B cell (primary cell): ENCODE measurements at regions not wholly inside any gene's neighbourhood (a gene's known extent, or its start where the extent isn't known, plus 50 kb on each side); places are given as distances from the start of the nearest gene placed in this dataset.

Experiments used
- ATAC-seq: fragments of 200-7000 bp; cut with Tn5 transposase; one replicate; pipeline ENCODE4 v1.10.0; 2021; ENCODE audit warnings: low read depth, mild to moderate bottlenecking, moderate number of reproducible peaks, moderate library complexity
- CTCF ChIA-PET: fragments of 350-600 bp; sonication (Branson Sonifier 250); formaldehyde crosslinking; loops from one replicate; lab custom pipeline; 2021; ENCODE audit warnings: antibody characterized with exemption, inconsistent platforms; lab: Charles Lee
- POLR2A ChIA-PET: fragments of 350-600 bp; sonication (Branson Sonifier 250); formaldehyde crosslinking; loops from one replicate; lab custom pipeline; 2021; ENCODE audit warnings: antibody characterized with exemption; lab: Charles Lee
- DNase-seq: peaks from one replicate; pipeline ENCODE4 v3.0.0; 2013
- H2AFZ ChIP-seq: 2 replicates; pipeline ENCODE4 v1.6.1; 2012; ENCODE audit warnings: mild to moderate bottlenecking, low read depth, low read length; ENCODE audit not compliant: insufficient read depth, poor library complexity, severe bottlenecking
- H3K27ac ChIP-seq, 2 donors: 1 replicate in 1 of 2; 2 replicates in 1 of 2; pipeline ENCODE4 v1.5.1; 2012 to 2013; ENCODE audit warnings: low read length in 2 of 2, mild to moderate bottlenecking in 2 of 2, moderate library complexity in 1 of 2
- H3K27me3 ChIP-seq, 4 experiments: fragments of 200-600 bp in 1 of 4; sonication (generic) in 1 of 4; replicated peaks in 1 of 4; 1 replicate in 2 of 4; 2 replicates in 2 of 4; pipeline versions ENCODE4 v1.6.1 to v1.7.0; 2013 to 2016; ENCODE audit warnings: low read length in 3 of 4, mild to moderate bottlenecking in 2 of 4, mixed read lengths in 1 of 4, moderate library complexity in 1 of 4; ENCODE audit not compliant: insufficient read depth in 4 of 4, control insufficient read depth in 3 of 4; ENCODE audit errors: control extremely low read depth in 1 of 4
- H3K36me3 ChIP-seq, 2 experiments: replicated peaks in 1 of 2; 1 replicate in 1 of 2; 2 replicates in 1 of 2; pipeline versions ENCODE4 v1.6.1 to v1.7.1; 2013; ENCODE audit warnings: low read length in 1 of 2; ENCODE audit not compliant: insufficient read depth in 2 of 2, control insufficient read depth in 1 of 2; ENCODE audit errors: control extremely low read depth in 1 of 2, extremely low read depth in 1 of 2
- H3K4me1 ChIP-seq, 2 donors: fragments of 200-600 bp in 1 of 2; sonication (generic) in 1 of 2; 1 replicate in 1 of 2; 2 replicates in 1 of 2; pipeline versions ENCODE4 v1.5.1 to v1.6.1; 2013 to 2017; ENCODE audit warnings: low read length in 2 of 2; ENCODE audit not compliant: control insufficient read depth in 2 of 2, insufficient read depth in 2 of 2
- H3K4me2 ChIP-seq: replicated peaks from 2 replicates; pipeline ENCODE3; 2012; ENCODE audit warnings: mild to moderate bottlenecking, low read depth, low read length; ENCODE audit not compliant: poor library complexity, severe bottlenecking
- H3K4me3 ChIP-seq, 5 experiments: fragments of 200-600 bp in 1 of 5; sonication (generic) in 1 of 5; 1 replicate in 3 of 5; 2 replicates in 2 of 5; pipeline versions ENCODE4 v1.5.1 to v1.7.0; 2011 to 2016; ENCODE audit warnings: low read length in 4 of 5, mild to moderate bottlenecking in 4 of 5, low read depth in 2 of 5, control low read depth in 1 of 5, moderate library complexity in 1 of 5; ENCODE audit not compliant: insufficient read depth in 1 of 5; ENCODE audit errors: control extremely low read depth in 1 of 5, extremely low read depth in 1 of 5
- H3K79me2 ChIP-seq: fragments of 200-600 bp; sonication (generic); one replicate; pipeline ENCODE4 v1.6.0; 2016; ENCODE audit warnings: low read length; ENCODE audit not compliant: control insufficient read depth, insufficient read depth
- H3K9ac ChIP-seq: fragments of 200-600 bp; sonication (generic); 2 replicates; pipeline ENCODE4 v1.6.1; 2017; ENCODE audit warnings: mild to moderate bottlenecking, low read length, moderate library complexity
- H3K9me3 ChIP-seq, 3 donors: one replicate each; pipeline versions ENCODE4 v1.6.1 to v1.7.1; 2013; ENCODE audit warnings: low read length in 2 of 3; ENCODE audit not compliant: control insufficient read depth in 2 of 3, insufficient read depth in 1 of 3; ENCODE audit errors: control extremely low read depth in 1 of 3
- H4K20me1 ChIP-seq: 2 replicates; pipeline ENCODE4 v1.6.0; 2012; ENCODE audit warnings: mild to moderate bottlenecking, low read length; ENCODE audit not compliant: insufficient read depth, control insufficient read depth, poor library complexity, severe bottlenecking
- H3K27ac Mint-ChIP-seq: one replicate; pipeline ENCODE4 v1.8.0; 2021; ENCODE audit warnings: mixed read lengths
- H3K27me3 Mint-ChIP-seq: one replicate; pipeline ENCODE4 v1.8.0; 2021; ENCODE audit warnings: mixed read lengths
- H3K4me1 Mint-ChIP-seq: one replicate; pipeline ENCODE4 v1.8.0; 2021; ENCODE audit warnings: mixed read lengths
- H3K4me3 Mint-ChIP-seq: one replicate; pipeline ENCODE4 v1.8.0; 2021; ENCODE audit warnings: mixed read lengths
- H3K9me3 Mint-ChIP-seq: one replicate; pipeline ENCODE4 v1.8.0; 2022; ENCODE audit warnings: mixed read lengths; ENCODE audit not compliant: insufficient read depth
- EZH2 ChIP-seq: IDR thresholded peaks from 2 replicates; pipeline ENCODE4 v1.6.1; 2012; ENCODE audit warnings: borderline replicate concordance, low read depth, mild to moderate bottlenecking, moderate library complexity, low read length; ENCODE audit not compliant: insufficient read depth, poor library complexity, severe bottlenecking
- WGBS: methylation state at CpG from one replicate; pipeline ENCODE4 v1.1.5; 2013; ENCODE audit warnings: missing lambda C conversion rate; ENCODE audit not compliant: insufficient coverage; 5-methylcytosine and 5-hydroxymethylcytosine counted together
- intact Hi-C: fragments of 100-400 bp; cut with micrococcal nuclease; formaldehyde crosslinking; loops from one replicate; pipeline ENCODE4 v1.10.0; 2022
- TF ChIP-seq, protein P1 (sequence below): fragments of 200-600 bp; IDR thresholded peaks from one replicate; pipeline ENCODE4 v1.8.0; 2022; ENCODE audit warnings: antibody characterized with exemption, mild to moderate bottlenecking

DNA sequence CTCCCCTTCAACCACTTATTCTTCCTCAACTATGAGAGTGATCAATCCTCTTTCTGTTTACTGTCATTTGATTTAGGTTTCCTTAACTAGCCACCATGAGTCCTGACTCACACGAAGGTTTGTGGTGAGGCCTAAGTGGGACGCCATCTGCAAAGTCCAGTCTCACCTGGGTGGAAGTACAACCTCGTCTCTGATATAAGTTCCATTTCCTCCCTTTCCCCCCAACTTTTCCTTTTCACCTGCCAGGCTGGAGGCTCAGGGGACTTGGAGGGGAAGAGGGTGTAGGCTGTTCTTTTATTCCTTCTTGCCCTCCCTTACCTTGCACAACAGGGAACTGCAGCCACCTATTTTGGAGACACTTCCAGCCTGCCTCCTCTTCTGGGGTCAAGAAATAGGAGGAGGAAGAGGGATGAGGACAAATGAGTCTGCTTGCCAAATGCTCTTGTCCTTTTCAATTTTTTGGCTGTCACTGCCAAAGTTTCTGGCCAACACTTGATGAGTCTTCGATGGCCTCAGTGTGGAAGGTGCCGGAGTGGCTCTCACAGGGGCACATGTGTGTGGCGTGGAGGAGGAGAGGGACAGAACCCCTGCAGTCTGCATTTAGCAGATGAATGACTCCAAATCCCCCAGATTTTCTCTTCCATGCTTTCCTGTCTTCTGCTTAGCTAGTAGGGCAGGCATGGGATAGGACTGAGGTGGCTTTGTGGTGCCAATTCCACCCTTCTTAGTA lies 249.6 kb downstream of the NSG2 start:
- Histone ChIP-seq H3K4me2 (no peak overlapping the region), H3K27me3 (no peaks in the 10 kb centered on the region), H3K4me3 (no peak overlapping the region), H4K20me1 (no peaks in the 10 kb centered on the region), H3K4me1 (no peaks in the 10 kb centered on the region), H3K9ac (no peak overlapping the region), H3K36me3 (no peaks in the 10 kb centered on the region), H2AFZ (no peak overlapping the region), H3K79me2 (no peaks in the 10 kb centered on the region), H3K9me3 (peaks cover 0 to 7% (median 0%) of the 10 kb centered on the region in 3 donors), H3K27ac (no peak overlapping the region)
- TF ChIP-seq, protein P1, sequence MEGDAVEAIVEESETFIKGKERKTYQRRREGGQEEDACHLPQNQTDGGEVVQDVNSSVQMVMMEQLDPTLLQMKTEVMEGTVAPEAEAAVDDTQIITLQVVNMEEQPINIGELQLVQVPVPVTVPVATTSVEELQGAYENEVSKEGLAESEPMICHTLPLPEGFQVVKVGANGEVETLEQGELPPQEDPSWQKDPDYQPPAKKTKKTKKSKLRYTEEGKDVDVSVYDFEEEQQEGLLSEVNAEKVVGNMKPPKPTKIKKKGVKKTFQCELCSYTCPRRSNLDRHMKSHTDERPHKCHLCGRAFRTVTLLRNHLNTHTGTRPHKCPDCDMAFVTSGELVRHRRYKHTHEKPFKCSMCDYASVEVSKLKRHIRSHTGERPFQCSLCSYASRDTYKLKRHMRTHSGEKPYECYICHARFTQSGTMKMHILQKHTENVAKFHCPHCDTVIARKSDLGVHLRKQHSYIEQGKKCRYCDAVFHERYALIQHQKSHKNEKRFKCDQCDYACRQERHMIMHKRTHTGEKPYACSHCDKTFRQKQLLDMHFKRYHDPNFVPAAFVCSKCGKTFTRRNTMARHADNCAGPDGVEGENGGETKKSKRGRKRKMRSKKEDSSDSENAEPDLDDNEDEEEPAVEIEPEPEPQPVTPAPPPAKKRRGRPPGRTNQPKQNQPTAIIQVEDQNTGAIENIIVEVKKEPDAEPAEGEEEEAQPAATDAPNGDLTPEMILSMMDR, result no peak
- no peak for TF ChIP-seq EZH2
- DNase-seq, result no peak
- ATAC-seq, result no peak
- Mint-ChIP-seq H3K4me3 (no peak overlapping the region), H3K27ac (no peak overlapping the region), H3K9me3 (no peaks in the 10 kb centered on the region), H3K27me3 (peaks cover 3% of the 10 kb centered on the region), H3K4me1 (no peaks in the 10 kb centered on the region)
- POLR2A ChIA-PET, result no interaction called here
- CTCF ChIA-PET, result no interaction called here
- intact Hi-C loops, result no loop called here
- WGBS, result 65% methylated on average over 2 of the region's 6 CpGs

GRCh38 chr5:174295702-174296436 lies 250.4 kb downstream of the NSG2 start:
- Mint-ChIP-seq H3K9me3 (no peaks in the 10 kb centered on the region), H3K4me1 (no peaks in the 10 kb centered on the region), H3K27ac (no peak overlapping the region), H3K4me3 (no peak overlapping the region), H3K27me3 (peaks cover 3% of the 10 kb centered on the region)
- H2AFZ ChIP-seq, result no peak overlapping the region
- no peak overlapping the region for H3K4me3 ChIP-seq
- H3K36me3 ChIP-seq, result no peaks in the 10 kb centered on the region
- POLR2A ChIA-PET, result no interaction called here
- H3K27ac ChIP-seq, result no peak overlapping the region
- CTCF ChIA-PET, result interaction anchor here (0.6 kb wide), 1 partner anchor 12 kb away, joined by 5 read pairs; no protein-coding TSS in a partner anchor
- H3K4me2 ChIP-seq, result no peak overlapping the region
- TF ChIP-seq, protein P1, result no peak
- no peak for TF ChIP-seq EZH2
- intact Hi-C loops, result no loop called here
- peaks cover 0 to 7% (median 0%) of the 10 kb centered on the region in 3 donors for H3K9me3 ChIP-seq
- WGBS, result 86% methylated on average over 7 of the region's 8 CpGs
- DNase-seq (no peak), ATAC-seq (no peak)
- H3K79me2 ChIP-seq, result no peaks in the 10 kb centered on the region
- no peaks in the 10 kb centered on the region for H3K4me1 ChIP-seq
- no peaks in the 10 kb centered on the region for H3K27me3 ChIP-seq
- no peaks in the 10 kb centered on the region for H4K20me1 ChIP-seq
- H3K9ac ChIP-seq, result no peak overlapping the region
